ENCODE measurements at regions not wholly inside any gene's neighbourhood (a gene's known extent, or its start where the extent isn't known, plus 50 kb on each side); places are given as distances from the start of the nearest gene placed in this dataset.

DNA sequence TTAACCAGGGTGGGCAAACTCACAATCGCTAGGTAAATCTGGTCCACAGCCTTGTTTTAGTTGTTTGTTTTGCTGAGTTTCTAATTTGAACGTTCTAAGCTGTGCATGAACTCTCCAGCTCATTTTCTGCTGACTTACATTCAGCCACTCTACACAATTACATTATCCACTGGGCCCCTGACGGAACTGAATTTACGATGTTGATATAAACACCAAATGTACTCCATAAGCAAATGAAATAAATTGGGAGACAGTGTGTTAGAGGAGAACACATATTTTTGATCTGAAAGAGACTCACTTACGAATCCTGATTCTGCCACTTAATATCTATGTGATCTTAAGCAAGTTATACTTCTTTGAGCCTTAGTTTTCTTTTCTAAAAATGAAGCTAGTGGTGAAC is 393.4 kb downstream of the ZNF608 start:
- no peak for DNase-seq

DNA sequence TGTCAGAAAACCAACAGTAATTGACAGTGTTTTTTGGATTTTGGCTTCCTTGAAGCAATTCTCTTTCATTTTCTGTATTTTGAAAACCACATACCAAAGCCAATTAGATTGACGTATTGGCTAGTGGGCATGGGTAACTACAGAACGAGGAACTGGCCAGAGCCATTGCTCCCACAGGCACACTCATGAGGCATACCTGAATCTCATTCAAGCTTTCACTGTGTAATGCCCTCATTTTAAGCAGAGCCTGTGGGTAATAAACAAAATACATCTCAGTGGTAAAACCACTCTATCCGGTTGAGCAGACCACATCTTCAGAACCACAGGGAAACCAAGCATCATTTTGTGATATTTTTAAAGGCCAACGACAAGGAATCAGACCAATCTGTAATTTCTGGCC is 394.1 kb downstream of the ZNF608 start:
- no peak for DNase-seq

DNA sequence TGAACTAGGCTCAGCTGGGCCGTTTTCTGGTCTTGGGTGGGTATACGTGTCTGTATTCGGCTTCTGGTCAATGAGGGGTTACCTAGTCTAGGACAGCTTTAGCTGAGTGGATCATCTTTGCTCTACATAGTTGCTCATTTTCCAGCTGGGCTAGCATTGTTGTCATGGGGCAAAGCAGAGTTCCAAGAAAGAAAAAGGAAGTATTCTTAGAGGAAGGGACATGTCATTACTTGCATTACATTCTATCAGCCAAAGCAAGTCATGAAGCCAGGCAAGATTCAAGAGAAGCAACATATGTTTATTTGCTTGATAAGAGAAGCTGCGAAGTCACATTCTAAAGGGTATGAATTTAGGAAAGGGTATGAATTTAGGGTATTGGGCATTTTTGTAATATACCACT is 396.5 kb downstream of the ZNF608 start:
- no peak for DNase-seq

DNA sequence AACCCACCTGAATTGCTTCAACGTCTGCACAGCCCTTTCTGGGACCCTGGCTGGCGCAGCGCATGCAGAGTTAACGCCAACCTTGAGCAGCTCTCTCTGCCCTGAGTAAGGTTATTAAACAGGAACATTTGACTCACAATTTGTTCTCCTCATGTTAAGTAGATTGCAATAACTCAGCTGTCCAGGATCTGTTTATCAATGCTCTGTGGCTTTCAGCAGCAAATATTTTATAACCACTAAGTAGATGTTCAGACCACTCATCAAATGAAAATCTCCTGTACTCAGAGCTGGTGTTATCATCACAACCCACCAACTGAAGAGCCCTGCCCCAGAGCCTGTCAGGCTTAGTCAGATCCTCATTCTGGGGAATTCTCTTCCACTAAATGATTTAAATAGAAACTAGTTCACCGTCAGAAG is 403.0 kb downstream of the ZNF608 start:
- no peak for DNase-seq

DNA sequence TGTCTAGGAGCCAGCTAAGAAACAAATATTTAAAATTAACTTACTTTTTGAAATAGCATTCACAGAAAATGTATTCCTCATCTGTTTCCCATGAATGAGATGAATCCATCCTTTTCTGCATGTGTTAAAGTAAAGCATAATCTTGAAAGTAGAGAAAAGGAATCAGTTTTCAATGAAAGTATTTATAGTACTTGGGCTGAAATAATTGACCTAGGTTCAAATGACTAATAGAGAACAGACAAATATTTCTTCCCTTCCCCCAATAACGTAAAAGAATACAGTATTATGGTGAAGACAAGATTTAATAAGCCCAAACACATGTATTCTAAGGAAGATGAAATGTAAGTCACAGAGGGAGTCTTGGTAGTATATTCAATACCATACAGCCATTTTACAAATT is 403.5 kb downstream of the ZNF608 start:
- DNase-seq: no peak

DNA sequence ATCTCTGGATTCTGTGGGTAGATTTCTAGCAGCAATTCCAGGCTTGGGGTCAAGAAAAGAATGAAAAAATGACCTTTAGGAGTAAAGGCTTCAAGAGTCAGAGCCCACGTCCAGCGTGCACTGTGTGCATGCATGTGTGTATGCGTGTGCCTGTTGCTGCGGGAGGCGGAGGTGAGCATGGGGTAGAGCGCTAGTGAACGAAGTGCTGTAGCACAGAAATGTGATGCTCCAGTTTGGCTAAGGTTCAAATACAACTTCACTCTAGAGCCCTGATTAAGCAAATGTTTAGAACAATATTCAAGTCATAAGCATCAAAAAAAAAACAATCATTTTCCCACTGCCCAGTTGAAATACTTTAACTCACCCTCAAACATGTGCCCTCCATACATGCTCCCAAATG is 403.9 kb downstream of the ZNF608 start:
- DNase-seq: no peak

DNA sequence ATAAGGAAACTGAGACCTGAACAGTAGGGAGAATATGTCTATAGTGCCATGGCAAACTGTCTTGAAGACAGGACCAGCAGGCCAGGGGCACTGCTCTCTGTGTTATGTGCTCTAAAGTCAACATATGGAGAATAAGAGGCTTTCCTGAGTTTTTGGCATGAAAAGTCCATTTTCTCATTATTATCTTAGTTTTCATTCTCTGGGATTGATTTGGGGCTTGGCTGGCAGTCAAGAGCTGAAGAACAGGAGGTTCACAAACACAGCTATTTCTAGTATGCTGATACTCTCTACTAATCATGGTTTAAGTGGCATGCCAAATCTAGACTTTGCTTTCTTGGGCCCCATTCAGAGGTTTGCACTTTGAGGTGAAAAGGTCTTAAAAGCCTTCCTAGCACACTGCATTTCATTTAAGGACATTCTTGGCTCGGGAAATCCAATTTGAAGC is 404.4 kb downstream of the ZNF608 start:
- no peak for DNase-seq

DNA sequence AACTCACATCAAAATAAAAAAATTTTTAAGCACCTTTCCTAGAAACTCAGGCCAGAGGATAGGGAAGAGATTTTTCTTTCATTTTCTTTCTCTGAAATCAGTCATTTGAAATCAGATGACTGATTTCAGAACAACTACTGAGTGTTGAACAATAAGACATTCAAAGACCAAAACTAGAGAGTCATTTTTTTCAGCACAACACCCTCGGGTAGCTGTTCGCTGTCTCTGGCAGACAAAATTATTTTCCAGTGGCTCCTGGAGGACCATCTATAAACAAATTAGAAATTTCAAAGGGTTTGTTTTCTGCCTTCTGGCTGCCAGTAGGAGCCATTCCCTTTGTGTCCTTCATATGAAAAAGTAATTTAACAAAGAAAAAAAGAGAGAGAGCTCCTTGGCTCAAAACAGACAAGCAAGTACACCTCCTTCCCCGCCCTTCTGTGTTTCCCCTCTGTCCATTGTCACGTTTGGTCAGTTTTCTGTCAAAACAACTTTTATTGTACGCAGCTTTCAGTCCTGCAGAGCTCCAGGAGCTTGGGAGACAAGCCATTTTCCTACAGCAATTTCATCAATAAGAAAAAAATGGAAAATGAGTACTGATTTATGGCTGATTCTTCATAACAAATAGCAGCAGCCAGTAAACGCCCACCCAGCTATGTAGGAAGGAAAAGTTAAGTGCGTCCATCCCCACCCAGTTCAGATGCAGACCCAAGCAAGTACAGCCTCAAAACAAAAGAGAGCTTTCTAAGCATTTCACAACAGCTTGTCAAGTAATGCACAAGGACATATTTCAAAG is 405.2 kb downstream of the ZNF608 start:
- DNase-seq: no peak

DNA sequence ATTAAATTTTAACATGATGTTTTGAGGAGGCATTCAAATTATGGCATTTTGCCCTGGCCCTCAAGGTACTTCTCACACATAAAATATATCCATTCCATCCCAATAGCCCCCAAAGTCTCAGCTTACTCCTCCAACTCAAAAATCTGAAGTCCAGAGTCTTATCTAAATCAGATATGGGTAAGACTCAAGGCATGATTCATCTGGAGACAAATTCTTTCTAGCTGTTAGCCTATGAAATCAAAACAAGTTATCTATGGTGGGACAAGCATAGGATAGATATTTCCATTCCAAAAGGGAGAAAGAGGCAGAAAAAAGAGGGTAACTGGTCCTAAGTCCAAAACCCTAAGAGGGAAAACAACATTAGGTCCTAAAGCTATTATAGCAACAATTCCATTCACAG is 408.4 kb downstream of the ZNF608 start:
- DNase-seq: no peak

DNA sequence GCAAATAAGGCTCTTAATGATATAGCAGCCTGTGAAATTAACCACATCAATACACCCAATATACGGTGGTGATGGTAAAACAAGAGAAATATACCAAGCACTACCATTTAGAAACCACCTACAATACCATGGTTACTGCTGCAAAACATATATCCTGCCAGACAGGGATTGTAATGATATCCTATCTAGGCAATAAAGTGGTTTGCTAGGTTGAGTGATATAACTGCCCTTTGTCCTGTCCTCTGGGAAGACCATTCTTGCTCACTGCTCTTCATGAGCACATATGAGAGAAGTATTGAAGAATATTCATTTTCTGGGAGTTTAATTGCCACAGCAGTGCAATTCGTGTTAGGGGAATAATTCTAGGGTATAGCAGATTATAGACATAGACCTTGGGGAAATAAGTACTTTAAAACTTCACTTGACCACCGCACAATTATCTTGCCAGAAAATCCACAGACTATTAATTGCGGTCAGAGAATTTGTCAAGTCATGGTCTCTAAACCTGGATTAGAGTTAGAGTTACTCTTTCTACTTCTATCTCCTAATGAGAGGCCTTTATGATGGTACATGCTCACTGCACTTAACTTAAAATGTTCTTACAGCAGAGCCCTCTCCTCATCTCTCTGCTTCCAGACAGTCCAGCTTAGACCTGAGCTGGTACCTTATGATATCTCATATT is 413.0 kb downstream of the ZNF608 start:
- no peak for DNase-seq

DNA sequence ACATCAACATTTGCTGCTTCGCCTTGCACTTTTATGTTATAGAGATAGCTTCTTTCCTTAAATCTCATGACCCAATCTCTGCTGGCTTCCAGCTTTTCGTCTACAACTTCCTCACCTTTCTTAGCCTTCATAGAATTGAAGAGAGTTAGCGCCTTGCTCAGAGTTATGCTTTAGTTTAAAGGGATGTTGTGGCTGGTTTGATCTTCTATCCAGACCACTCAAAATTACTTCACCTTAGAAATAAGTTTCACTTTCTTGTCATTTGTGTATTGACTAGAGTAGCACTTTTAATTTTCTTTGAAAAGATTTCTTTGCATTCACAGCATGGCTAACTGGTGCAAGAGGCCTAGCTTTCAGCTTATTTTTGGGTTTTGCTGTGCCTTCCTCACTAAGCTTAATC is 414.2 kb downstream of the ZNF608 start:
- DNase-seq: no peak

DNA sequence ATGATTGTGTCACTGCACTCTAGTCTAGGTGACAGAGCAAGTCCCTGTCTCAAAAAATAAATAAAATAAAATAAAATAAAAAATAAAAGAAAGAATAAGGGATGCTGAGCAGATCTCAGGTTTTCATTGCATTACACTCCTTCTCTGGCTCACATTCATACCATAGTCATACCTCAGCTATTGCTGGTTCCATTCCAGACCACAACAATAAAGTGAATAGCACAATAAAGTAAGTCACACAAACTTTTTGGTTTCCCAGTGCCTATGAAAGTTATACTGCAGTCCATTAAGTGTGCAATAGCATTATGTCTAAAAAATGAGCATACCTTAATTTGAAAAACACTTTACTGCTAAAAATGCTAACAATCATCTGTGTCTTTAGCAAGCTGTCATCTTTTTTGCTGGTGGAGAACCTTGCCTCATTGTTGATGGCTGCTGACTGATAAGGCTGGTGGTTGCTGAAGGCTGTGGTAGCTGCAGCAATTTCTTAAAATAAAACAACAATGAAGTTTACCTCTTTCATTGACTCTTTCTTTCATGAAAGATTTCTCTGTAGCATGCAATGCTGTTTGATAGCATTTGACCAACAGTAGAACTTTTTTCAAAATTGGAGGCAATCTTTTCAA is 415.7 kb downstream of the ZNF608 start:
- DNase-seq: no peak

DNA sequence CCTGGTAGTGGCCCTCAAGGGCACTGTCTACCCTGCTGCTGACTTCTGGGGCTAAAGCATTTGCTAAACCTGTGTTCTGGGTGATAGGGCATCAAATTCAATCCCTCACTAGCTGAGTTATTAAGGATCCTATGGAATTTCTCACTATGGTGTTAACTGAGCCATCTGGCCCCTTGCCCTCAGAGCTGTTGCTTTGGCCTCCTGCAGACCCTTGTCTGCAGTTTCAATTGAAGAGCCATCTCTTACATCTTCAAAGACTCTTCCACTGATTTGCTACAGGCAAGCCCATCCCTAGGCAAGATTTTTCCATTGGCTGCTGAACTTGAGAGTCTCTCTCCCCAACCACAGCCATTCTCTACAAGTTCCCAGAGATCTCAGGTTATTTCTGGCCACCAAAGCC is 418.2 kb downstream of the ZNF608 start:
- no peak for DNase-seq

DNA sequence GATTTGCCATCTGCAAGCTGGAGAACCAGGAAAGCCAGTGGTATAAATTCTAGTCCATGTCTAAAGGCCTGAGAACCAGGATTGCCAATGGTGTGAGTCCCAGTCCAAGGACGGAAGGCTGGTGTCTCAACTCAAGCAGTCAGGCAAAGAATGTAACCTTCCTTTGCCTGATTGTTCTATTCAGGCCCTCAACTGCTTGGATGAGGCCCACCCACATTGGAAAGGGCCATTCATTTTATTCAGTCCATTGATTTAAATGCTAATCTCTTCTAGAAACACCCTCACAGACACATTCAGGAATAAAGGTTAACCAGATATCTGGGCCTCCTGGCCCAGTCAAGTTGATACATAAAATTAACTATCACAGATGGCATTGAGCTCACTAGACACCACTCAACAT is 427.8 kb downstream of the ZNF608 start:
- DNase-seq: no peak

DNA sequence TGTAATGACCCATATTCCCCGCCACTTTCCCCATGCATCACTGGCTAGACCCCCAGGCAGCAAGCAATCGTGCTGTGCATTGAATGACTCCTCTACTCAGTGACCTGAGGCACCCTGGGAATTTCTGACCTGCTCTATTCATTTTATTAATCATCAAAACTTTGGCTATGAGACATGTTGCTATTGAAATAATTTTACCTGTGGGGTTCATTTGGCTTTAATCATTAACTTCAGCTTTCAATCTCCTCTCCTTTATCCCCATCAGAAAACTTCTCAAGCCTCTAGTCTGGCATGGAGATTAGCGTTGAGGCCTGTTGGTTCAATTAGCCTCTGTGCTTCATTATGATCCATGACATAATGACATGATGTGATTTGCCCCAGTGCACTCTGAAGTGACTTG is 429.0 kb downstream of the ZNF608 start:
- DNase-seq: no peak

DNA sequence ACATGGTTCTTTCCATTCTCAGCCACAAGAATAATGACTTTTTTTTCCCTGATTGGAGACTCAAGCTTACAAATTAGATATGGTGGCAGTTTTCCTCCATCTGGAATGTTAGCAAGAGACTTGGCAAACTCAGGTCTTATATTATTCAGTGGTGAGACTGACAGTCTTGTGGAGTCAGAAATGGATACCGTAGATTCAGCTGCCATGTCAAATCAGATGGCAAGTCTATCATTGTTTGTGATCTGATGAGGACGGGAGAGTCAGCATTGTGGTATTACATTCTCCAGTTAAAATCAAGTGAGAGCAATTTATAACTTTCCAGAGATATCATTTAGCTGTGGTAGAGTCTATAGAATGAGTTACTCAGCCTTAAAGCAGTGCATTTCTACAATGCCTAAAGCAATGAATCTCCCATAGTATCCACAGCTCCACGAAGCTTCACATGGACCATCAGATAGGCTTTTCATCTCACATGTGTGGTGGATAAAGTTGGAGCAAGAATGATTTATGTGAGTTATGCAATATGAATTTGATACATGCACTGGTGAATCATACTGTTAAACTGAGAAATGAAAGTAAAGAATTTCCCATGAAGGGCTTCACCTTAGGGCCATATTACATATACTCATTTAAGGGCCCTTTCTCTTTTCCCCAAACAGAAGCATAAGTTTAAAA is 430.6 kb downstream of the ZNF608 start:
- DNase-seq: no peak

DNA sequence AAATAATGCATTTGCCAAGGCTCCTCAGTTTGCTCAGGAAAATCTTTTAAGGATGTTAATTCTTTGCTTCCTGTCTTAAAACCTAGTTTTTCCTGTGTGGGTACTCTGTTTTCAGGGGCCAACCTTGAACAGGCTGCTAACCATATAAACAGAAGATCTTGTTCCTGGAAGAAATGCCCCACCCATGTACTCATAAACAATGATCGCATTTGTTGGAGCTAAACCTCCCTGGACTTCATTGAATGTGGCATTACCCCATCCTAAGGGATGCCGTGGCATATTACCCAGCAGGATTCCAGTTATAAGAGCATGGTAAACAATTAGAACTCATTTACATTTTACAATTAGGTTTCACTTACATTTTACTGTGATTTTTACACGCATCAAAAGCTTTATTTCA is 436.0 kb downstream of the ZNF608 start:
- no peak for DNase-seq

DNA sequence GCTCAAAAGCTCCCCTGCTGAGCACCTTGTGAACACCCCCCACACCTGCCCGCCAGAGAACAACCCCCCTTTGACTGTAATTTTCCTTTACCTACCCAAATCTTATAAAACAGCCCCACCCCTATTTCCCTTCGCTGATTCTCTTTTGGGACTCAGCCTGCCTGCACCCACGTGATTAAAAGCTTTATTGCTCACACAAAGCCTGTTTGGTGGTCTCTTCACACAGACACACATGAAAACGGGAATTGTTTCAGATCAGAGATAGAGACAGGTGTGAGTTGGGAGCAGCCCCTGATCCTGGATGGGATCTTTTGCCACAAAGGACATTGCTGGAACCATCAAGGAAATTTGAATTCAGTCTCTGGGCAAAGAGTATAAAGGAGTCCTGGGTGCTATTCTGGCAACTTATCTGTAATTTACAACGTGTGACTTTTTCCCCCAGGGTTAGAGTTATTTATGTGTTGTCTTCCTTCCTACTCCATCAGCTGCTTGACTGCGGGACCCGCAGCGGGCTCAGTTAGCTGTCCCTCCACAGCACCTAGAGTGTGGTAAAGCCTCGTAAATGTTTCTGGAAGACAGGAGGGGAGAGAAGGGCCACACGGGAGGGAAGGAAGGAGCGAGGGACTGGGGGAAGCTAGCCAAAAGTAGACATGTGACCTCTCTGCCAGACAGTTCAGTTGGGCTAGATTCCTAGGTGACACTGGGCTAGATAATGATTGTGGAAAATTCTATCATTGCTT is 437.0 kb downstream of the ZNF608 start:
- DNase-seq: no peak

DNA sequence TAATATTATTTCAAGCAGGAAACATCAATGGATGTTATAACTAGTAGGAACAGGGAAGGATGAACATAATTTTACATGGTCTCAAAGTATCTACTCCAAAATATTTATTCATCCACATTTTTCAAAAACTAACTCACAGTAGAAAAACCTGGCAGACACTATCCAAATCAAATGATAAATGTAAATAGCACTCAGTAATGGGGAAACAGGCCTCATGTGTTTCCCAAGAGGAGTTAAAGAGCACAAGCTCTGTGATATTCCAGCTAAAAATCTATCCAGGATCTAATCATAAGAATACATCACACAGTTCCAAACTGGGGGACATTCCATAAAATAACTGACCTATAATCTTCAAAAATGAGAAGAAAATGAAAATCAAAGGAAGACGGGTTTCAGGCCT is 443.1 kb downstream of the ZNF608 start:
- no peak for DNase-seq

DNA sequence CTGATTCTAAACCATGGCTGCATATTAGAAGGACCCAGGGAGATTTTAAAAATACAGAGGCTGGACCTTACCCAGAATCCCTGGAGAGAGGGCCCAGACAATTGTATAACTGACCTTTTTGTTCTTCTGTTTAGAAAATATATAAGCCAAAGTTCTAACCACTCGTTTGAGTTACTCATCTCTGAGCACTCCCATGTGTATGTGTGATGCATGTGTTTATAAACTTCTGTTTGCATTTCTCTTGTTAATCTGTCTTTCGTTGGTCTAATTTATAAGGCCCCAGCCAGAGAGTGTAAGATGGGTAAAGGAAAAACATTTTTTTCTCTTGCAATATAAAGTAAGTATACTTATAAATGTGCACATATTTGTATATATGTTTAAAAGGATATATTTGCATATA is 443.9 kb downstream of the ZNF608 start:
- no peak for DNase-seq

DNA sequence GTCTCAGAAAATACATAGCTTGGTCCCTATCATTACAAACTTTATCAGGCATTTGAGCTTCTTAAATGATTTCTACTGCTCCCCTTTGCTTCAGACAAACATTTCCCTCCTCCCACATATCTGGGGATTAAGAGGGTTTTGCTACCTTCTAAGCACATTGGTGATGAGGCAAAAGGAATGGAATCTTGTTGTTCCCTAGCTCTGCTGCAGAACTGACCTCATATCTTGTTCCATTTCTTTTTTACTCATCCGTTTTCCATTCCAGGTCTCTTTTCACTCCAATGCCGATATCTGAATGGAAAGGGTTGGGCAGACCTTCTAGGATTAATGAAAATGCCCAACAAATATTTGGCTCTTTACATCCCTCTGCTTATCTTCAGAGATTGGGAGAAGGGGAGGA is 444.6 kb downstream of the ZNF608 start:
- no peak for DNase-seq

DNA sequence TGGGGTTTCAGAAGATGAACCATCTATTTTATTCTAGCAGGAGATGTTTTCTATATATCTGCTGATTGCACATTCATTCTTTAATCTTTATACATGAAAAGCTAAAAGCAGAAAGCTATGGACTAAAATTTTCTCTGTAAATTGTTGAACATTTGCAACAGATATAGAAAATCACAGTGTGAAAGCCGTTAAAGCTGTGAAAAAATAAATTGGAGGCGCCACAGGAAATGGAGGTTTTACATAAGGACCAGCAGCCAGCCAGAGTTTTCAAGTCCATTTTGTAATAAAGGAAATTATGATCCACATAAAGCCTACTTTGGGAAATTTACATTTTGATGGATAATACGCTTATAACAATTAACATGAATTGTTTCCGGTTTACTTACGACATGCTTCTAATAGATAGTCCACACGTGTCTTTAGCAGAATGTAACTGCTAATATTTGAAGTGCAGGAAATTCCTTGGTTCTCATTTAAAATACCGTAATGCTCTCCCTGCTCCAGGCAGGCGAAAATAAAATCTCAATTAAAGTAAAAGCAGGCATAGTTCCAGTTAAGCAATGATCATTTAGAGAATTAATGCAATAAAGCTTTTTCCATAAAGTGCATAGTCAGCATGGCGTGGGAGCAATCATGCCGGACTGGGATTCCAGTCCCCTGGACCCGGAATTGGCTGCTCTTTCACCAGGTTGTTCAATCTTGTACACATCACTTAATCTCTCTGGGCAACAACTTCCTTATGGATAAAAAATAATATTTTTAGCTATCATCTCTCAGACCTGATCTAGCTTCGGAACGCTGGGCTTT is 445.4 kb downstream of the ZNF608 start:
- no peak for DNase-seq

Data from effector CD8-positive, alpha-beta T cell (primary cell).